Stimulated activated naive B cell treated with anti-CD40 and anti-IgM and Interleukin-4, amounts not matched to agents 10 μg/mL and 1 μg/mL and 100 μg/mL, for 72 hours (primary cell): ENCODE measurements at regions not wholly inside any gene's neighbourhood (a gene's known extent, or its start where the extent isn't known, plus 50 kb on each side); places are given as distances from the start of the nearest gene placed in this dataset.

Experiments
- ATAC-seq, 2 donors: fragments of 150-1000 bp; cut with Tn5 transposase; replicated peaks; 2 replicates each; pipeline ENCODE4 v1.10.0; 2021; ENCODE audit warnings: moderate library complexity in 1 of 2
- DNase-seq: peaks from one replicate; pipeline ENCODE4 v3.0.0; 2021
- H3K27ac Mint-ChIP-seq: one replicate; pipeline ENCODE4 v1.8.0; 2022; ENCODE audit warnings: mild to moderate bottlenecking, mixed read lengths
- H3K27me3 Mint-ChIP-seq, 2 donors: one replicate each; pipeline ENCODE4 v1.8.0; 2022; ENCODE audit warnings: mixed read lengths in 2 of 2
- H3K36me3 Mint-ChIP-seq, 2 donors: one replicate each; pipeline ENCODE4 v1.8.0; 2022; ENCODE audit warnings: mixed read lengths in 2 of 2, mild to moderate bottlenecking in 1 of 2
- H3K4me1 Mint-ChIP-seq, 2 donors: one replicate each; pipeline ENCODE4 v1.8.0; 2022; ENCODE audit warnings: mixed read lengths in 2 of 2, mild to moderate bottlenecking in 1 of 2
- H3K4me3 Mint-ChIP-seq, 2 donors: one replicate each; pipeline ENCODE4 v1.8.0; 2022; ENCODE audit warnings: mild to moderate bottlenecking in 2 of 2, mixed read lengths in 2 of 2, moderate library complexity in 1 of 2
- H3K9me3 Mint-ChIP-seq, 2 donors: one replicate each; pipeline ENCODE4 v1.8.0; 2022; ENCODE audit warnings: mixed read lengths in 2 of 2, mild to moderate bottlenecking in 1 of 2

DNA sequence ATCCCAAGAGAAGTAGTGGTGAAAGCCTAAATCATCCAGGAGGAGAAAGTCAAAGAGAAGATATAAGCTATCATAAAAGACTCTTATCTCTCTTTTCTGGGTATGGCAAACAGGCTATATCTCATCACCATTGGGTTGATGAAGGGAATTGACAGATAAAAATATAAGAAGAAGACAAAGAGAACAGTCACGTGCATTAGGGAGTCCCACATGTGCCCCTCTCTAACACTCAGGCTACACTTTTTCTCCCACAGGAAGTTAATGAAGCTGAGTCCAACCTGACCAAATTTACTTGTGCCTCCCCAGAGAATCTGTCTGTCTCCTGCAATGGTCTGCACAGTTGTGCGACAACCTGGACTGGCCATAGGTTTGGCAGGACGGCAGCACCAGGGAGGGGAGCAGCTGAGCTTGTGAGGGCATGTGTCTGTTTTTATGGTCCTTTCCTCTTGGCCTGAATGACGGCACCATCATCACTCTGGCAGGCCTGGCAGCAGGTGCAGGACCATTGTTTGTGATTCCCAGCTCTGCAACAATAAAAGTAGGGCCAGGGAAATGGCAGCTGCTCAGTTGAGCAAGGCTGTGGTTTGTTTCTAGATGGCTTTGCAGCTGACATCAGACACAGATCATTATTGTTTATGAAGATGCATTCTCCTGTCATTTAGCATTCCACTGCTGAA lies 144.5 kb upstream of the MCHR2 start:
- no peak overlapping the region for H3K27ac Mint-ChIP-seq

DNA sequence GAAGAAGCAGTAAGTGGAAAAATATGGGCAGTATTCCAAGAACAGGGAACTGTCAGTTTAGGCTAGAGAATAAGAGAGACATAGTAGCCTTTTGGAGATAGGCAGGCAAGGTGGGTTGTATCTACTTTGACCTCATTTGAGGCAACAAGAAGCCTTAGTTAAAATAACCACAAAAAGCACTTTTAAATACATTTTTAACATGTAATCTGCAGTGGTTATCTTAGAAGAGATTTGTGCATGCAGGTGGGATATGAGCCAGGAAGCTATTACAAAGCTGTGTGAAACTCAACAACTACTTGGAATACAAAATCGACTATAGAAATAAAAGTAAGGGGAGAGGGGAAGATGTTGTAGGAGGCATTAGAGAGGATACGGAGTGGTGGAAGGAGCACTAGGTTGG lies 143.7 kb upstream of the MCHR2 start:
- Mint-ChIP-seq H3K36me3 (no peaks in the 10 kb centered on the region), H3K27ac (no peak overlapping the region)
- no peak for DNase-seq

More for the DNA sequence above, 144.5 kb upstream of the MCHR2 start:
- no peaks in the 10 kb centered on the region for H3K36me3 Mint-ChIP-seq
- DNase-seq, result no peak
- no peak for ATAC-seq
- no peak overlapping the region for H3K4me3 Mint-ChIP-seq
- no peaks in the 10 kb centered on the region for H3K9me3 Mint-ChIP-seq
- H3K27me3 Mint-ChIP-seq, result peaks cover 0 to 4% of the 10 kb centered on the region in 2 donors
- H3K4me1 Mint-ChIP-seq, result no peaks in the 10 kb centered on the region

DNA sequence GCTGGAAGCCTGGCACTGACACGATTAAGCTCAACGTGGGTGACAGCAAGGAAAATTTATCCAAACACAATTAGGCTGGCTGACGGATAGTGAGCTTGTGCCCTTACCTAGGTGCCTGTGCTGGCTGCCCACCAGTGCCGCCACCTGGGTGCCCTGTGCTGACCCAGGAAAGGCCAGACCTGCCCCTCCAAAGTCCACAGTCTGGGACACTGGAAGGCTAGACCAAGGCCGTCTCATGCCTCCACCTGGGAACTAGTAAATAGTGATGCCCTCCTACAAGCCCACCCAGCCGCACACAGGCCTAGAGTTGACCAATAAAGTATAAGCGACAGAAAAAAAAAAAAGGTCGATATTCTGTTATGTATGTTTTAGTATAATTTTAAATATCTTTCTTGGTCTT lies 142.6 kb upstream of the MCHR2 start:
- no peak overlapping the region for H3K4me3 Mint-ChIP-seq
- no peaks in the 10 kb centered on the region for H3K4me1 Mint-ChIP-seq
- H3K9me3 Mint-ChIP-seq, result peaks cover 3% of the 10 kb centered on the region in 2 donors
- H3K27me3 Mint-ChIP-seq, result peaks cover 4 to 7% of the 10 kb centered on the region in 2 donors
- ATAC-seq (no peak), DNase-seq (no peak)
- H3K27ac Mint-ChIP-seq, result no peak overlapping the region
- no peaks in the 10 kb centered on the region for H3K36me3 Mint-ChIP-seq

More for the DNA sequence above, 143.7 kb upstream of the MCHR2 start:
- ATAC-seq, result no peak
- Mint-ChIP-seq H3K4me1 (no peaks in the 10 kb centered on the region), H3K9me3 (no peaks in the 10 kb centered on the region), H3K4me3 (no peak overlapping the region), H3K27me3 (peaks cover 0 to 4% of the 10 kb centered on the region in 2 donors)

DNA sequence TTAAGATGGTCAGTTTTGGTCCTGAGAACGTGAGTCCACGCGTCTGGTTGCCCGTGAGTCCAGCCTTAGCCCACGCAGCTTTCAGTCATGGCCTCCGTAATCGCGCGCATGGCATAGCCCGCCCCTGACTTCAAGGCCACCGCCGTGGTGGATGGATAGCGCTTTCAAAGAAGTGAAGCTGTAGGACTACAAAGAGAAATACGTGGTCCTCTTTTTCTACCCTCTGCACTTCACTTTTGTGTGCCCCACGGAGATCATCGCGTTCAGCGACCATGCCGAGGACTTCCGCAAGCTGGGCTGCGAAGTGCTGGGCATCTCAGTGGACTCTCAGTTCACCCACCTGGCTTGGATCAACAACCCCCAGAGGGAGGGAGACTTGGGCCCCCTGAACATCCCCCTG lies 142.0 kb upstream of the MCHR2 start:
- H3K27me3 Mint-ChIP-seq, result peaks cover 4 to 13% of the 10 kb centered on the region in 2 donors
- no peak overlapping the region for H3K4me3 Mint-ChIP-seq
- ATAC-seq, result no peak
- no peaks in the 10 kb centered on the region for H3K4me1 Mint-ChIP-seq
- peaks cover 6 to 9% of the 10 kb centered on the region in 2 donors for H3K9me3 Mint-ChIP-seq
- no peak overlapping the region for H3K27ac Mint-ChIP-seq
- no peak for DNase-seq
- no peaks in the 10 kb centered on the region for H3K36me3 Mint-ChIP-seq

GRCh38 chr6:100134703-100135102 lies 140.7 kb upstream of the MCHR2 start:
- Mint-ChIP-seq H3K27me3 (peaks cover 0 to 15% of the 10 kb centered on the region in 2 donors), H3K27ac (no peak overlapping the region)

DNA sequence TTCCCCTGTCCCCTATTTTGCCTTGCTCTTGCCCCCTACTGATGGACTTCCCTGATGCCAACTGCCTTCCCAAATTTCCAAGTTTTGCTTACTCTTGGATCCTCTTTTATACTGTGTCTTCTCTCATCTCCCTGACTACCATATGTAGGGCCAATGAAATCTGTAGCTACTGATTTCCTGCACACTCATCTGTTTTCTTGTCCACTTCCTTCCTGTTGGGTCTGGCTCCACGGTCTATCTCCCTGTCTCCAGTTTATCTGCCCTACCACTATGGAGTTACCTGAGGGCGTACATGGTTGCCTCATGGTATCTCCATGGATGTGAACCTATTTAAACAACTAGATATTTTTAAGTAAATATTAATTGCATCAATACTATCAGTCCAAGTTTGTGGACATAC lies 140.3 kb upstream of the MCHR2 start:
- Mint-ChIP-seq H3K36me3 (no peaks in the 10 kb centered on the region), H3K27me3 (peaks cover 0 to 15% of the 10 kb centered on the region in 2 donors), H3K27ac (no peak overlapping the region), H3K4me3 (no peak overlapping the region), H3K9me3 (peaks cover 11 to 12% of the 10 kb centered on the region in 2 donors), H3K4me1 (no peaks in the 10 kb centered on the region)
- DNase-seq (no peak), ATAC-seq (no peak)

More at GRCh38 chr6:100134703-100135102, 140.7 kb upstream of the MCHR2 start:
- no peak overlapping the region for H3K4me3 Mint-ChIP-seq
- peaks cover 11 to 12% of the 10 kb centered on the region in 2 donors for H3K9me3 Mint-ChIP-seq
- no peak for DNase-seq
- H3K36me3 Mint-ChIP-seq, result no peaks in the 10 kb centered on the region
- ATAC-seq, result no peak
- H3K4me1 Mint-ChIP-seq, result no peaks in the 10 kb centered on the region

- ATAC-seq (no peak), DNase-seq (no peak)
- H3K4me1 Mint-ChIP-seq, result no peaks in the 10 kb centered on the region
- no peak overlapping the region for H3K27ac Mint-ChIP-seq
- peaks cover 0 to 15% of the 10 kb centered on the region in 2 donors for H3K27me3 Mint-ChIP-seq
- peaks cover 12 to 13% of the 10 kb centered on the region in 2 donors for H3K9me3 Mint-ChIP-seq
- no peaks in the 10 kb centered on the region for H3K36me3 Mint-ChIP-seq
- H3K4me3 Mint-ChIP-seq, result no peak overlapping the region
These were observed 138.0 kb upstream of the MCHR2 start for GRCh38 chr6:100132005-100132404.

DNA sequence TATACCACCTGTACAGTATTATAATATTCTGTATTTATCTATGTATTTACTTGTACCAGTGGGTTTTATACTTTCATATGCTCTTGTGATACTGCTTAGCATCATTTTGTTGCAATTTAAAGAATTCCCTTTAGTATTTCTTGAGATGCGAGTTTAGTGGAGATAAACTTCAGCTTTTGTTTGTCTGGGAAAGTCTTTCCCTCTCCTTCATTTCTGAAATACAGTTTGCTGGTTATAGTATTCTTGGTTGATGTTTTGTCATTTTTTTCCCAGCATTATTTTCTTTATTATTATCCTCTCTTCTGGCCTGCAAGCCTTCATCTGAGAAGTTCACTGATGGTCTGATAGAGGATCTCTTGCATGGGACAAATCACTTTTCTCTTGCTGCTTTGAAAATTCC lies 136.6 kb upstream of the MCHR2 start:
- no peaks in the 10 kb centered on the region for H3K36me3 Mint-ChIP-seq
- no peak overlapping the region for H3K27ac Mint-ChIP-seq
- H3K4me1 Mint-ChIP-seq, result no peaks in the 10 kb centered on the region
- ATAC-seq, result no peak
- H3K27me3 Mint-ChIP-seq, result peaks cover 0 to 15% of the 10 kb centered on the region in 2 donors
- H3K9me3 Mint-ChIP-seq, result peaks cover 12 to 13% of the 10 kb centered on the region in 2 donors
- no peak overlapping the region for H3K4me3 Mint-ChIP-seq
- DNase-seq, result no peak

GRCh38 chr6:100126790-100127484 lies 132.9 kb upstream of the MCHR2 start:
- no peak for ATAC-seq
- Mint-ChIP-seq H3K4me3 (no peak overlapping the region), H3K4me1 (no peaks in the 10 kb centered on the region), H3K27ac (no peak overlapping the region), H3K36me3 (no peaks in the 10 kb centered on the region), H3K27me3 (peaks cover 4 to 21% of the 10 kb centered on the region in 2 donors), H3K9me3 (peaks cover 12 to 13% of the 10 kb centered on the region in 2 donors)
- DNase-seq, result no peak

- Mint-ChIP-seq H3K36me3 (no peaks in the 10 kb centered on the region), H3K27ac (no peak overlapping the region), H3K9me3 (no peaks in the 10 kb centered on the region), H3K4me3 (no peak overlapping the region), H3K4me1 (no peaks in the 10 kb centered on the region), H3K27me3 (peaks cover 9 to 16% of the 10 kb centered on the region in 2 donors)
- no peak for DNase-seq
- ATAC-seq, result no peak
These were observed 128.0 kb upstream of the MCHR2 start for GRCh38 chr6:100121854-100122609.

- Mint-ChIP-seq H3K27me3 (peaks cover 9 to 19% of the 10 kb centered on the region in 2 donors), H3K27ac (no peak overlapping the region), H3K4me3 (no peak overlapping the region), H3K36me3 (no peaks in the 10 kb centered on the region), H3K9me3 (no peaks in the 10 kb centered on the region), H3K4me1 (no peaks in the 10 kb centered on the region)
- DNase-seq, result no peak
- no peak for ATAC-seq
These were observed 125.2 kb upstream of the MCHR2 start for GRCh38 chr6:100119261-100119660.

- ATAC-seq, result no peak
- Mint-ChIP-seq H3K4me3 (no peak overlapping the region), H3K4me1 (no peaks in the 10 kb centered on the region), H3K9me3 (no peaks in the 10 kb centered on the region), H3K27me3 (peaks cover 7 to 13% of the 10 kb centered on the region in 2 donors), H3K27ac (no peak overlapping the region), H3K36me3 (no peaks in the 10 kb centered on the region)
- no peak for DNase-seq
These were observed 124.3 kb upstream of the MCHR2 start for GRCh38 chr6:100118301-100118700.

DNA sequence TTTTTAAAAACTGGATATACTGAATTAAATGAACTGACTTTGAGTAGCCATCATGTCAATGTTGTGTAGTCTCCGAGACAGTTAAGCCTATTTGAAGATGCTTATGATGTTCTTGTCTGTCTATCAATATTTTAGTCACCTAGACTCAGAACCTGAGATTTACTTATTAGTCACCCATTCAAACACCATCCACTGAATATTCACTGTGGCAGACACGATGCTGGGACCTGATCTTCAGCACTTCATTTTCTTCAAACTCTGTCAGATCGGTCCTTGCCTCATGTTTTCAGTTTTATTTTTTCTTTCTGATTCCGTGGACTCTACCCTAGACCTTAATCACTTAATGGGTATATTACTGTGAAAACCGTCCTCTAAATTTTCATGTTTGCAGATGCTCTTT lies 123.7 kb upstream of the MCHR2 start:
- H3K27ac Mint-ChIP-seq, result no peak overlapping the region

DNA sequence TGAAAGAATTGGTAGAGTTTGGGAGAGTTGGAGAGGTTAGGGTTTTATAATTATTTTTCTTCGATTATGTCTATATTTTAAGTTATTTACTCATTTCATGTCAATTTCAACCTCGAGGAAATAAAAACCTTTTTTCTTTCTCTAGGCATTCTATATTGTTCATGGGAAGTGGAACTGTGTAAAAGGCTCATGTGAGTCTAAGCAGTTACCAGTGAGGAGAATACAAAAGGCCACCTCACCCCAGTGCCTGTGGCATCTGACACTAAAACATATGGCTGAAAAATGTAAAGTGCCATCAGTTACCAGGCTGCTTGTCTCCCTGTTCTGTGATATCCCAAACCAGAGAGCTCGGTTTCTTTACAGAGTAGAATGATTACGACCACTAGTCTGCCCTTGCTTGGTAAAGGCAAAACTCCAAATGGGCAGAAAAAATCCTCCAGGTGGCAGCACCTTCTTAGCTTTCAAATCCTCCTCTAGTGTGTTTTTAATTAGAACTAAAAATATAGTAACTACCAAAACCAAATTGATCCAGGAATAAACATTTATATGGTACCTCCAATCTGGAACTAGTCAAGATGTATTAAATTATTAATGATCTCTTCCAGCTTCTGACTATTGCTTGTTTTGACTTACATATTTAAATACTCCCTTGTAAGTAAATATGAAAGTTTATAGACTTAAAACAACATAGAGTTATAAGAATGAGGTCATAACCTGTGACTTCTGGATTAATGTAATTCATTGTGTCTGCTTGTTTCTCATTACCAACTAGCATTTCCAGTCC lies 122.6 kb upstream of the MCHR2 start:
- Mint-ChIP-seq H3K4me1 (no peaks in the 10 kb centered on the region), H3K9me3 (no peaks in the 10 kb centered on the region), H3K27ac (no peak overlapping the region), H3K27me3 (peaks cover 5 to 10% of the 10 kb centered on the region in 2 donors), H3K36me3 (no peaks in the 10 kb centered on the region), H3K4me3 (no peak overlapping the region)
- DNase-seq (no peak), ATAC-seq (peak; percentile 41 to 48)

More for the DNA sequence above, 123.7 kb upstream of the MCHR2 start:
- Mint-ChIP-seq H3K9me3 (no peaks in the 10 kb centered on the region), H3K27me3 (peaks cover 5 to 10% of the 10 kb centered on the region in 2 donors), H3K4me1 (no peaks in the 10 kb centered on the region), H3K4me3 (no peak overlapping the region), H3K36me3 (no peaks in the 10 kb centered on the region)
- no peak for ATAC-seq
- no peak for DNase-seq
